Islet precursor cell (in vitro differentiated cells): ENCODE measurements at regions not wholly inside any gene's neighbourhood (a gene's known extent, or its start where the extent isn't known, plus 50 kb on each side); places are given as distances from the start of the nearest gene placed in this dataset.

ENCODE experiments used
- DNase-seq: peaks from one replicate; pipeline ENCODE4 v3.0.0-alpha.2; 2018

DNA sequence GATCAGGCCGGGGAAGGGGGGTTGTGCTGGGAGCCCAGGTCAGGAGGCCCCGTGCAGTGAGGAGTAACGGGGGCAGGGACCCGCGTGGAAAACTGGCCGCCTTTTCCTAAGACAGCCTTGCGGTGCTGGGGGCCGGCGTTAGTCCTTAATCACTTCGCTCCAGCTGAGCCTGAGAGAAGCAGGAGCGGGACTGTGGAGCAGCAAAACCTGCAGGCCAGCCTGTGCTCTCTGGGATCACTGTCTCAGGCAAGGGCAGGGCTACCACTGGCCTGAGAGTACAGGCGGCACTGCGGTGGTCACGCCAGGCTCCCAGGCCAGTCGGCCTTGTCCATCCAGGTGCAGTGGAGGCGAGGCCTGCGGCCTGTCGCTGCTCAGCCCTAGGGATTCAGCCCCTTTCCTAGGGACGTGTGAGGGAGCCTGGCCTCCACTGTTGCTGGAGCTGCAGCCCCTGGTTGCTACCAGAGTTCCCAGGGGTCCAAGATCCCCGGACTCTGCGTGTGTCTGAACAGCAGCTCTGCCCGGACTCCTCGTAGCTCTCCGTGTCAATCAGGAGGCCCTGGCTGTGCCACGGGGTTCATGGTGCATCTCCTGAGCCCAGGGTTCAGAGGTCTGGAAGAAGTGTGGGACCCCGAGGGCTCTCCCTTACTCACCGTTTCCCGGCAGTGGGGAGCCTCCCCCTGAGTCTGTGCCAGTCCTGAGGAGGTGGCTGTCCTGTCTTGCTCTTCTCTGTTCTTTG lies 2141.7 kb upstream of the TENM3 start:
- no peak for DNase-seq

DNA sequence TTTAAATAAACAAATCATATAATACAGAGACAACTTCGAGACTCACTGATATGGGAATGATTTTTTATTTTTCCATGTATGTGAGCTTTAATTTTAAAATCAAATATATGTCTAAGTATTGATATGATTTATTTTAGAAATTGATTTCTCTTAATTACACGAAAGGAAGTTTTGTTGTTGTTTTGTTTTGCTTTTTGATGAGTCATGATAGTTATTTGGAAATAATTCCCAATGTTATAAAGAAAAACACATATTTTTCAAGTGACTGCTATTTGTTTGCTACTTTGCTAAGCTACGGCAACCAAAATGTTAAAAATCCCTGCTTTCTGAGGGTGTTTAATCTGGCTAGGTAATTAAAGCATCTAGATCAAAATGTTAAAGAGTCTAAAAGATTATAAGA lies 2139.4 kb upstream of the TENM3 start:
- no peak for DNase-seq

DNA sequence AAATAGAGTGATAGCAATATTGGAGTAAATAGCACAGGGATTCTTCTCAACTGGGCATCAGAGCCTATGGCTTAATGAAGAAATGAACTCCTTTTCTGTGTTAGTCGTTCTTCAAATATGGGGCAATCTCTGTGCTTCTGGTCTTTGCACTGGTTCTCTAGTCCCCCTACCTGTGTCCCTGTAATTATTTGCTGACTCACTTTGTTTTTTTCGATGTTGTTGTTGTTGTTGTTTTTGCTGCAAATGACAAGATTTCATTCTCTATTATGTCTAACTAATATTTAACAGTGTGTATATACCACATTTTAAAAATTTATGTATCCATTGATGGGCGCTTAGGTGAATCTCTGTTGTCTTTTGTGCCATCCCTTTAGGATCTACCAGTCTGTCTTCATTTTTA lies 2137.8 kb upstream of the TENM3 start:
- no peak for DNase-seq

GRCh38 chr4:180106122-180106521 lies 2137.1 kb upstream of the TENM3 start:
- no peak for DNase-seq

DNA sequence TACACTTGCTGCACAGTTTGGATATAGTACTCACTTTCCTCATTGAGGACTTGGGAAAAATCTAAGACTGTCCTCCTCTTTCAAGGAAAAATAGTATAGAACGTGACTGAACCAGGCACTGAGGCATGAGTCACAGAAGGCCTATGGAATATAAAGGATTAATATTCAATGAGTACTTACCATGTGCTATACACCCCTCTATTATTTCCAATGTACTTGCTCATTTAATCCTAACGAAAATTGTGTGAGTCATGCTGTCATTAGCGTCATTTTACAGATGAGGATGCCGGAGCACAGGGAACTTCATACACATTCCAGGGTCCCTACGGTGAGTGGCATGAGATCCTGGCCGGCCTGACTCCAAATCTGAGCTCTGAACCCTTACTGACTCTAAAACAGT lies 2136.2 kb upstream of the TENM3 start:
- DNase-seq, result no peak

GRCh38 chr4:180116840-180117239 lies 2126.4 kb upstream of the TENM3 start:
- DNase-seq, result no peak

DNA sequence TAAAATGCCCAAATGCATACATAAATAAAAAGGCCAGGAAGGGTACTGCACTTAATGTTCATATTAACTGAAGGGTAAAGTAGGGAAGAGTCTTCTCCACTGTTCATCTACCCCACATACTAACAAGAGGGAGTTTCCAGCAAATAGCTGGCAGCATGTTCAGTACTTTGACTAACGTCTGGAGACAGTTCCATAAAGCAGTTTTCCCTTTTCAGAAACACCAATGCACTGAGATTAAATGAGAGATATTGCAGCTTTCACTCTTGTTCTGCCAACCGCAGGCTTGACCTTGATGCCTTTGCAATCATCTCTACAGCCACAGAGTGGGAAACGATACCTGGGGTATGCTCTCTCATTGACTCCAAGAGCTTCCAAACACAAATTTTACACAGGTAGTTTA lies 2123.1 kb upstream of the TENM3 start:
- DNase-seq, result no peak

- peak; percentile 63 for DNase-seq
These were observed 2108.9 kb upstream of the TENM3 start for GRCh38 chr4:180134091-180134866.

- DNase-seq, result no peak
These were observed 2101.5 kb upstream of the TENM3 start for GRCh38 chr4:180141734-180142133.

DNA sequence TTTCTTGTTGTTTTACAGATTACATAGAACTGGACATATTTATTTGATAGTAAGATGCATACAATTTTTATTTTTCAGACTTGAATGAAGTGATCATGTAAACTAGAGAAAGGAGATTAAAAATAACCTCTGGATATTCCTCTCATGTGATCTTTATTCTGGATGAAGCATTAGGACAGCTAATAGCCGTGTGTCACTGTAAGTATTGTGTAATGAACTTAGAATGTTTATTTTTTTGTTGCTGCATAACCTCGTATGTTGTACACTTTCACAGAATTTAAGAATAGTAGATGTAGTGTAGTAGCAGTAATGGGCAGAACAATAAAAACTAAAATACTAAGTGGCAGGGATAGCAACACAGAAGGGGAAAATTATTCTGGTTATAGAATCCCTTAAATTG lies 2094.5 kb upstream of the TENM3 start:
- DNase-seq, result no peak

DNA sequence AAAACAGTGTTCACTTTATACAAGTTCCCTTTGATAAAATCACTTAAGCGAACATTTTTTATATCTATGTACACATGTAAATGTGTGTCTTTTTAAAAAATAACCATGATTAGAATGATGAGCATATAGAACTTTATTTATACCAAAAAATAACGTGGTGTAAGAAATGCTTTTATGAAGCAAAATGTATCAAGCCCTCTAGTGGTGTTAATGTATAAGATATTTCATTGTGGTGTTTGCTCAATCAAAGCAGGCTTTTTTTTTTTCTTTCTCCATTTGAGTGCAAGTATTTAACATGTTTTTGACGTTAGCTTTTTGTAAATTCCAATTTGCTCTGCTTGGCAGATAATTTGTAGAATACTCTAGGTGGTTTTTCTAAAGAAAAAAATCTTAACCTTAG lies 2092.4 kb upstream of the TENM3 start:
- DNase-seq, result no peak

DNA sequence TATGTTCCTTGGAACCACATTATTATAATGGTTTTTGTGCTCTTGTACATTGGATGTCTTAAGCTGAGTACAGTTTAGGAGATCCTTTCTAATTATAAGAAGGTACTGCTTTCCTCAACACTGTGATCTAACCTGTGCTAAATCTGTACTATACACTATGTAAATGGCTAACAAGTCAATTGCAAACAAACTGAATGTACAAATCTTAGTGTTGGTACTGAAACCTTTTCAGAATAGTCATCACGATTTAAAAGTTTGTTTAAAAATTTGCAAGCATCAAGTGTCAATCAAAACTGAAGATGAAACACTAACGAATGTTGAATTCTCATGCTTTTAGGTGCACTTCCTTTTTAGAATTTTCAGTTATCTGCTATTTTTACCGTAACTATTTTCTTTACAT lies 2090.4 kb upstream of the TENM3 start:
- no peak for DNase-seq

GRCh38 chr4:180153587-180153986 lies 2089.6 kb upstream of the TENM3 start:
- DNase-seq, result no peak

DNA sequence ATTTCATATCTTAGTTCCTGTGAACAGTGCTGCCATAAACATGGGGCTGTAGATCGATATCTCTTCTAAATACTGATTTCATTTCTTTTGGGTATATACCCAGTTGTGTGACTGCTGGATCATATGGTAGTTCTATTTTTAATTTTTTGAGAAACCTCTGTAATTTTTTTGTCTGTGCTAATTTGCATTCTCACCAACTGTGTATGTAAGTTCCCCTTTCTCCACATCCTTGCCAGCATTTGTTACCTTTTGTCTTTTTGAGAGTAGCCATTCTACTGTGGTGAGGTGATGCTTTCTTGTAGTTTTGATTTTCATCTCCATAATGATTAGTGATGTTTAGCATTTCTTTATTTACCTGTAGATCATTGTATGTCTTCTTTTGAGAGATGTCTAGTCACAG lies 2086.5 kb upstream of the TENM3 start:
- no peak for DNase-seq

GRCh38 chr4:180160195-180160983 lies 2082.8 kb upstream of the TENM3 start:
- no peak for DNase-seq

GRCh38 chr4:180164799-180165198 lies 2078.4 kb upstream of the TENM3 start:
- DNase-seq, result peak; percentile 52

DNA sequence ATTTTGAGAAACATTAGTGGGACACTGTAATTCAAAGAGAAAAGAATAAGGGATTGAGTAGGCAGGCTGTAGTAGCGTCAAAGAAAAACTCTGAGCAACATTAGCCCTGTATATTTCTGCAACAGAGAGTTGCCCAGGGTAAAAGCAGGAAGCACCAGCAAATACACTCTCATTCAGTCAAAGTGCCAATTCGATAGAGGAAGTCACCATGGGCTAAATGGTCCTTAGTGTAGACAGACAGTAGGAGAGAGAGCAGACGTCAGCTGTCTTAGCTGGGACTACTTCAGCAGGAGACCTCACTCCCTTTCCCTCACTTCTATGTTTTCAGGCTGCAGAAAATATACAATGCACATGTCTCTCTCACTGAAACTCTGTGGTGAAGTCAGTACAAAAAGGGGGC lies 2073.8 kb upstream of the TENM3 start:
- DNase-seq, result no peak

DNA sequence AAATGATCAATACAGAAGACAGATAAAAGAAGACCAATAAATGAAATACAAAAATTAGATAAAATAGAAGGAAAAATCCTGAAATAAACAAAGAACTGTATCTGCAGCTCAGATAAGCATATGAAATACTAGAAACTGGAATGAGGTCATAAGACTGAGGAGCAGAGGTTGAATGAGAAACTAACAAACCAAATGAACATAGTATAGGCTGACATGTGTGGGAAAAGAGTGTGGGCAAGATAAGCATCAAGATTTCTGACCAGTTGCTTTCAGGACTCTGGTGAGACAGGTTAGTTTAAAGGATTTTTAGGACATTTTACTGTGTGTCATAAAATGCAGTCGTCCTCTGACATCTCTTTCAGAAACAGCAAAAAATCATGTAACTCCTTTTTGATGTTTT lies 2073.2 kb upstream of the TENM3 start:
- no peak for DNase-seq

GRCh38 chr4:180179146-180179545 lies 2064.1 kb upstream of the TENM3 start:
- DNase-seq, result no peak

DNA sequence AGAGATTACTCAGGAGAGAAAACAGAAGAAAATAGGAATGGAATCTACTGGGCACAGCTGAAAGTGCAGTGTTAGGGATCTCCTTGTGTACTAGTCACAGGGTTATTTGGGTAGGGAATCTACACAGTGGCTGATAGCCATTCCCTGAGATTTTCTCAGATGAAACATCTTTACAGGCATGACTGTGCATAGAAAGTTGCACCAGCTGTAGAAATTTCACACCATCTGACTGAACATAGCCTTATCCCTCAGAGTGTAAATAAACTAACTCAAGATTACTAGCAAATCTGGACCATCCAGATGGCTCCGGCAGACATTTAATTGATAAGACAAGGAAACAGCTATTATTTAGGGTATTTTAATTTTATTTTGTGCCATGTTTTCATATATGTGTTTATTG lies 2053.5 kb upstream of the TENM3 start:
- no peak for DNase-seq

- DNase-seq, result no peak
These were observed 2052.8 kb upstream of the TENM3 start for GRCh38 chr4:180190382-180190781.

GRCh38 chr4:180197471-180197870 lies 2045.7 kb upstream of the TENM3 start:
- DNase-seq, result peak; percentile 94

GRCh38 chr4:180203349-180203748 lies 2039.9 kb upstream of the TENM3 start:
- DNase-seq, result no peak

DNA sequence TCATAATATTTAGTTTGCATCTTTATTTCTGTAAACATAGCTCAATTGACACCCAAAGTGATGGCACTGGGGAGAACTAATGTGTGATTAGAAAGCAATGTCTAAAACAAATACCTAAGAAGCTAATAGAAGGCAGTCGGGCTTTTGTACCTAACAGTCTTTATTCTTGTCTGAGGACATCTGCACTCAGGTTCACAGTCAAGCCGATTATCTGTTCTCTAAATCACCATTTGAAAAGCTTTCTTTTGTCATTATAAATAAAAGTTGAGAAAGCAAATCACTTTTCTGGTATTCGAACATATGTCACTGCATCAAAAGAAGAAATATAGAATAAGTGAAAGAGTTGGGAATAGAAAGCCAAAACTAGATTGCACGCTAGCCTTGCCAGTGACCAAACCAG lies 2037.9 kb upstream of the TENM3 start:
- DNase-seq, result no peak
